SK-N-SH (cell line): ENCODE measurements at regions not wholly inside any gene's neighbourhood (a gene's known extent, or its start where the extent isn't known, plus 50 kb on each side); places are given as distances from the start of the nearest gene placed in this dataset.
A peak's percentile ranks its signal among the peaks of the same experiment; 100 is the strongest.

ENCODE experiments used
- CTCF ChIA-PET: fragments of 300-600, 350-600 bp; formaldehyde crosslinking; extraction: SDS; loops from one replicate; lab custom pipeline; 2021; lab: Yijun Ruan, JAX
- POLR2A ChIA-PET: fragments of 350-600 bp; sonication (Branson Sonifier 250); formaldehyde crosslinking; extraction: SDS; loops from one replicate; lab custom pipeline; 2020; ENCODE audit warnings: antibody characterized with exemption, inconsistent platforms; lab: Yijun Ruan, JAX
- DNase-seq: peaks from one replicate; pipeline ENCODE4 v3.0.0; 2012
- H2AFZ ChIP-seq: fragments of 200-600 bp; sonication (generic); 2 replicates; pipeline ENCODE4 v1.8.1; 2016; ENCODE audit warnings: antibody characterized with exemption, mild to moderate bottlenecking, low read depth
- H3F3A ChIP-seq: fragments of 200-600 bp; sonication (generic); replicated peaks from 2 replicates; pipeline ENCODE3; 2016; ENCODE audit warnings: antibody characterized with exemption, mild to moderate bottlenecking; ENCODE audit not compliant: insufficient read depth
- H3K27ac ChIP-seq, 2 experiments: fragments of 200-500 bp in 1 of 2; fragments of 200-600 bp in 1 of 2; sonication (Bioruptor generic) in 1 of 2; sonication (generic), shearing (Covaris generic) in 1 of 2; 2 replicates each; pipeline versions ENCODE4 v1.5.1 to v1.6.1; 2014 to 2016; ENCODE audit warnings: low read depth in 2 of 2, inconsistent platforms in 1 of 2, low read length in 1 of 2, mild to moderate bottlenecking in 1 of 2, mixed read lengths in 1 of 2
- H3K27me3 ChIP-seq: fragments of 200-600 bp; sonication (generic), shearing (Covaris generic); 2 replicates; pipeline ENCODE4 v1.6.1; 2016; ENCODE audit warnings: mixed run types; ENCODE audit not compliant: insufficient read depth
- H3K36me3 ChIP-seq, 2 experiments: fragments of 200-500 bp in 1 of 2; fragments of 200-600 bp in 1 of 2; sonication (Bioruptor generic) in 1 of 2; sonication (generic) in 1 of 2; replicated peaks in 1 of 2; 2 replicates each; pipeline versions ENCODE3 to v1.5.1; 2014 to 2016; ENCODE audit warnings: low read length in 1 of 2, mild to moderate bottlenecking in 1 of 2; ENCODE audit not compliant: insufficient read depth in 2 of 2, control insufficient read depth in 1 of 2
- H3K4me1 ChIP-seq, 2 experiments: fragments of 200-500 bp in 1 of 2; fragments of 200-600 bp in 1 of 2; sonication (Bioruptor generic) in 1 of 2; sonication (generic), shearing (Covaris generic) in 1 of 2; 2 replicates each; pipeline versions ENCODE4 v1.5.1 to v1.6.1; 2014 to 2016; ENCODE audit warnings: low read depth in 1 of 2, low read length in 1 of 2, mixed run types in 1 of 2; ENCODE audit not compliant: insufficient read depth in 2 of 2, control insufficient read depth in 1 of 2
- H3K4me2 ChIP-seq: fragments of 200-600 bp; sonication (generic), shearing (Covaris generic); 2 replicates; pipeline ENCODE4 v1.6.1; 2017; ENCODE audit warnings: mixed run types
- H3K4me3 ChIP-seq, 2 experiments: fragments of 200-500 bp in 1 of 2; fragments of 200-600 bp in 1 of 2; sonication (Bioruptor generic) in 1 of 2; sonication (generic), shearing (Covaris generic) in 1 of 2; 2 replicates each; pipeline versions ENCODE4 v1.5.1 to v1.8.1; 2014 to 2016; ENCODE audit warnings: low read depth in 2 of 2, inconsistent platforms in 1 of 2, low read length in 1 of 2, mild to moderate bottlenecking in 1 of 2, mixed read lengths in 1 of 2, moderate library complexity in 1 of 2
- H3K79me2 ChIP-seq: fragments of 200-600 bp; sonication (generic); 2 replicates; pipeline ENCODE4 v1.8.1; 2017; ENCODE audit warnings: mild to moderate bottlenecking; ENCODE audit not compliant: insufficient read depth
- H3K9ac ChIP-seq: fragments of 200-600 bp; sonication (generic); 2 replicates; pipeline ENCODE4 v1.6.1; 2017; ENCODE audit warnings: mixed run types
- H3K9me2 ChIP-seq: fragments of 200-600 bp; sonication (generic); 2 replicates; pipeline ENCODE4 v1.6.1; 2017; ENCODE audit warnings: mixed run types
- H3K9me3 ChIP-seq: fragments of 200-600 bp; sonication (generic); 2 replicates; pipeline ENCODE4 v1.6.1; 2017; ENCODE audit warnings: mixed run types, mild to moderate bottlenecking, moderate library complexity
- H4K20me1 ChIP-seq: fragments of 200-600 bp; sonication (generic); 2 replicates; pipeline ENCODE4 v1.6.1; 2017; ENCODE audit warnings: mild to moderate bottlenecking, mixed run types; ENCODE audit not compliant: insufficient read depth
- CHD2 ChIP-seq: fragments of 150-350 bp; IDR thresholded peaks from 2 replicates; pipeline ENCODE4 v1.6.1; 2018; ENCODE audit warnings: low read length; ENCODE audit not compliant: partially characterized antibody
- EP300 ChIP-seq, 2 experiments: IDR thresholded peaks; 2 replicates each; pipeline versions ENCODE4 v1.4.0 to v1.6.1; 2012; ENCODE audit warnings: borderline replicate concordance in 1 of 2, low read depth in 1 of 2, low read length in 1 of 2
- FOXJ3 ChIP-seq: sonication (generic); formaldehyde crosslinking; IDR thresholded peaks from 2 replicates; pipeline ENCODE4 v1.5.1; 2020; ENCODE audit warnings: mild to moderate bottlenecking, missing genetic modification reagents
- GATA2 ChIP-seq: sonication (generic); formaldehyde crosslinking; IDR thresholded peaks from 2 replicates; pipeline ENCODE4 v1.5.0; 2020; ENCODE audit warnings: mild to moderate bottlenecking, missing genetic modification reagents
- JUND ChIP-seq: IDR thresholded peaks from 2 replicates; pipeline ENCODE4 v1.4.0; 2012
- MEF2A ChIP-seq: IDR thresholded peaks from 2 replicates; pipeline ENCODE4 v1.4.0; 2012; ENCODE audit warnings: low read depth, borderline replicate concordance
- MXI1 ChIP-seq: IDR thresholded peaks from 2 replicates; pipeline ENCODE4 v1.6.1; 2012; ENCODE audit warnings: mild to moderate bottlenecking, low read depth, low read length, improper control_type of control experiment
- NRF1 ChIP-seq: IDR thresholded peaks from 2 replicates; pipeline ENCODE4 v1.6.1; 2012; ENCODE audit warnings: low read depth, mild to moderate bottlenecking, low read length
- POLR2AphosphoS5 ChIP-seq: IDR thresholded peaks from 2 replicates; pipeline ENCODE4 v1.6.1; 2012; ENCODE audit warnings: low read depth, low read length
- RAD21 ChIP-seq: IDR thresholded peaks from 2 replicates; pipeline ENCODE4 v1.6.1; 2012; ENCODE audit warnings: mild to moderate bottlenecking, low read length
- RFX5 ChIP-seq: IDR thresholded peaks from 2 replicates; pipeline ENCODE4 v1.6.1; 2012; ENCODE audit warnings: mild to moderate bottlenecking, improper control_type of control experiment, low read length
- SMC3 ChIP-seq: IDR thresholded peaks from 2 replicates; pipeline ENCODE4 v1.6.1; 2012; ENCODE audit warnings: low read depth, low read length, improper control_type of control experiment
- TCF12 ChIP-seq: IDR thresholded peaks from 2 replicates; pipeline ENCODE4 v1.4.0; 2012
- YY1 ChIP-seq: IDR thresholded peaks from 2 replicates; pipeline ENCODE4 v1.4.0; 2012; ENCODE audit warnings: low read depth, mild to moderate bottlenecking
- WGBS: methylation state at CpG from one replicate; pipeline ENCODE4 v1.1.6; 2017; ENCODE audit warnings: low lambda C conversion rate; 5-methylcytosine and 5-hydroxymethylcytosine counted together

GRCh38 chr12:28869197-28869596 is 279.9 kb upstream of the FAR2 start:
- H3K4me2 ChIP-seq, result 0 out of 2 replicates have a peak overlapping the region, but pooled peaks have one; percentile 11
- no peak overlapping the region for H3K4me3 ChIP-seq
- peak; percentile 24 for DNase-seq
- no peaks in the 10 kb centered on the region for H3K36me3 ChIP-seq
- TF ChIP-seq EP300 (IDR thresholded peaks at IDR 0.05; ENCODE audit: borderline replicate concordance in 1 of 2, low read depth in 1 of 2, low read length in 1 of 2), result peak in 1 of 2 experiments; percentile 51; a peak in 2 of 4 replicates
- TF ChIP-seq MEF2A, result no peak
- peak; percentile 33; the same call in 1 of the 2 replicates for TF ChIP-seq FOXJ3 (CRISPR knock-in tag)
- TF ChIP-seq GATA2 (CRISPR knock-in tag), result peak; percentile 80
- no peak for TF ChIP-seq NRF1
- TF ChIP-seq CHD2, result no peak
- 0 out of 2 replicates have a peak, but pooled peaks have one; percentile 27 for TF ChIP-seq MXI1
- no peak for TF ChIP-seq RFX5
- peak; percentile 44; the same call in 1 of the 2 replicates for TF ChIP-seq TCF12
- no peak for TF ChIP-seq YY1
- peak; percentile 50 for TF ChIP-seq JUND
- no peak for TF ChIP-seq SMC3
- no peak for TF ChIP-seq RAD21
- peak; percentile 12; the same call in 1 of the 2 replicates for TF ChIP-seq POLR2AphosphoS5
- no peaks in the 10 kb centered on the region for H3K9me3 ChIP-seq
- ChIA-PET POLR2A (no interaction called here), CTCF (no interaction called here)
- no peaks in the 10 kb centered on the region for H4K20me1 ChIP-seq
- 30% methylated on average over 4 of the region's 4 CpGs for WGBS
- no peaks in the 10 kb centered on the region for H3K79me2 ChIP-seq
- peak overlapping the region; percentile 33; the same call in 1 of the 2 replicates for H2AFZ ChIP-seq
- H3K9me2 ChIP-seq, result no peaks in the 10 kb centered on the region
- H3K27me3 ChIP-seq, result no peaks in the 10 kb centered on the region
- no peak overlapping the region for H3K9ac ChIP-seq
- peak overlapping the region; percentile 43 to 92; a peak in 3 of 4 replicates for H3K27ac ChIP-seq
- H3F3A ChIP-seq, result no peaks in the 10 kb centered on the region
- peaks cover 0 to 11% of the 10 kb centered on the region in 2 experiments; a peak in 2 of 4 replicates for H3K4me1 ChIP-seq

DNA sequence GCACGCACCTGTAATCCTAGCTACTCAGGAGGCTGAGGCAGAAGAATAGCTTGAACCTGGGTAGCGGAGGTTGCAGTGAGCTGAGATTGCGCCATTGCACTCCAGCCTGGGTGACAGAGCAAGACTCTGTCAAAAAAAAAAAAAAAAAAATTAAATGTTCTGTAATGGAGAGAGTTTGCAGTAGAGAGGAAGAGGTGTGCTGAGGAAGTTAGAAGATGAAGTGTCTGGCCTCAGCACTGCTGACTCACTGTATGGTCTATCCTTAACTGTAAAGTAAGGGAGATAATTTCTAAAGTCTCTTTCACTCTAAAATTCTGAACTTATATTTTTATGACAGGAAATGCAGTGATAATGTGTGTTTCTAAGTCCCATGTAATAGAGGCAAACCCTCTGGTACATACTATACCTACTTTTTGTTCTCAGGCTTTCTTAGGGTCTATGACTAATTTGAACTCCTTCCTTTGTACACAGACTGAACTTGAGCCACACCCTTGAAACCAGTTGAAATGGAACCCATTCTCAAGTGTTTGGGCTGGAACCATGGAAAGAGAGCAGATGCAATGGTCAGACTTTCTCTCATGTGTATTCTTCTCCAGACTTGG is 278.1 kb upstream of the FAR2 start:
- CTCF ChIA-PET, result interaction anchor here (3.5 kb wide), 1 partner anchor 12 kb away, joined by 10 read pairs; no protein-coding TSS in a partner anchor
- no peaks in the 10 kb centered on the region for H3F3A ChIP-seq
- H3K9me3 ChIP-seq, result no peaks in the 10 kb centered on the region
- no peak overlapping the region for H2AFZ ChIP-seq
- no peak for DNase-seq
- no peaks in the 10 kb centered on the region for H3K27me3 ChIP-seq
- no peaks in the 10 kb centered on the region for H4K20me1 ChIP-seq
- no peak for TF ChIP-seq EP300 (IDR thresholded peaks at IDR 0.05; ENCODE audit: borderline replicate concordance in 1 of 2, low read depth in 1 of 2, low read length in 1 of 2)
- TF ChIP-seq, all 33 proteins: peak for 0
- H3K4me3 ChIP-seq, result no peak overlapping the region
- H3K36me3 ChIP-seq, result no peaks in the 10 kb centered on the region
- no peak overlapping the region for H3K27ac ChIP-seq
- H3K9ac ChIP-seq, result no peak overlapping the region
- no peak overlapping the region for H3K4me2 ChIP-seq
- H3K9me2 ChIP-seq, result no peaks in the 10 kb centered on the region
- POLR2A ChIA-PET, result no interaction called here
- H3K4me1 ChIP-seq, result peaks cover 0 to 11% of the 10 kb centered on the region in 2 experiments; a peak in 2 of 4 replicates
- no peaks in the 10 kb centered on the region for H3K79me2 ChIP-seq
- 57% methylated on average over 3 of the region's 3 CpGs for WGBS
